ENCODE measurements at regions not wholly inside any gene's neighbourhood (a gene's known extent, or its start where the extent isn't known, plus 50 kb on each side); places are given as distances from the start of the nearest gene placed in this dataset.

DNA sequence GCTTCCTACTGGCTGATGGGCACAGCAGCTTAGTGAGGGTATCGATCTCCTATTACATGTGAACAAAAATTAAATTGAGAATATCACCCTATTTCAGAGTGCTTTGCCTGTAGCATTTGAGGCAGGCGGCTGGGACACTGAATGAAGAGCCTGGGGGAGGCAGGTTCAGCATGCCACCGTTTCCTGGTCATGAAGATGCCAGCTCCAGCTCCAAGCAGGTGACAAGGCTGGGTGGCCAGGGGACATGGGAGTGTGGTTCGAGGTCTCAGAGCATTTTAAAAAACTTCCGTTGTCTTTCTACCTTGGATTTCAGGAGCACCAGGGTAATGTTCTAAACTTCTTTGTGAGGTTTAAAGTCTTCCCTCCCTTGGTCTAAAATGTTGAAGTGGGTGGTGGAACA, 158.2 kb downstream of the RPLP1 start:
- Histone ChIP-seq H3K23ac (ENCODE audit: low read depth, low read length) (no peak overlapping the region), H3K56ac (ENCODE audit: extremely low read depth, insufficient read depth, low read length) (no peak overlapping the region), H2BK15ac (ENCODE audit: low read depth, low read length) (no peak overlapping the region), H3K9me3 (ENCODE audit: control insufficient read depth, insufficient read depth, low read length) (no peaks in the 10 kb centered on the region), H3K79me1 (ENCODE audit: low read depth in 1 of 2, low read length in 2 of 2) (no peaks in the 10 kb centered on the region), H4K91ac (ENCODE audit: insufficient read depth, low read depth, low read length) (no peak overlapping the region), H3K18ac (ENCODE audit: low read depth, low read length) (no peak overlapping the region), H4K8ac (ENCODE audit: low read depth in 2 of 2, low read length in 2 of 2) (no peak overlapping the region), H4K5ac (ENCODE audit: low read depth, low read length) (no peak overlapping the region), H2BK120ac (ENCODE audit: low read depth, low read length) (no peak overlapping the region), H3K36me3 (ENCODE audit: control insufficient read depth, insufficient read depth, low read length) (no peaks in the 10 kb centered on the region), H3K9ac (ENCODE audit: low read depth, low read length) (no peak overlapping the region), H2AFZ (replicated peaks; ENCODE audit: low read length, poor library complexity) (no peak overlapping the region), H3K4ac (ENCODE audit: low read depth, low read length) (no peak overlapping the region), H3K27ac (ENCODE audit: insufficient read depth, low read length) (no peak overlapping the region), H3K4me2 (ENCODE audit: low read depth, low read length) (no peak overlapping the region), H3K4me1 (ENCODE audit: control insufficient read depth, insufficient read depth, low read length) (no peaks in the 10 kb centered on the region), H3K4me3 (ENCODE audit: insufficient read depth, low read depth, low read length) (no peak overlapping the region), H2AK5ac (ENCODE audit: low read depth, low read length) (no peak overlapping the region), H4K20me1 (ENCODE audit: insufficient read depth, low read length) (no peaks in the 10 kb centered on the region), H3K9me1 (ENCODE audit: insufficient read depth, low read length) (no peaks in the 10 kb centered on the region), H2BK5ac (ENCODE audit: low read depth, low read length, poor library complexity, severe bottlenecking) (no peak overlapping the region), H3K27me3 (ENCODE audit: control insufficient read depth, insufficient read depth, low read length) (peaks cover 29% of the 10 kb centered on the region), H3K14ac (replicated peaks; ENCODE audit: low read depth, low read length) (no peak overlapping the region), H2BK20ac (ENCODE audit: low read depth, low read length) (no peak overlapping the region), H2AK9ac (replicated peaks; ENCODE audit: low read depth, low read length, poor library complexity) (no peak overlapping the region)
- in situ Hi-C loops (cut with MboI; ENCODE audit: low sequenced_read_pairs) (no loop called here), intact Hi-C loops (cut with micrococcal nuclease) (no loop called here), dilution Hi-C loops (cut with HindIII; ENCODE audit: low sequenced_read_pairs, unreplicated experiment) (no loop called here)
- ChIA-PET POLR2A (ENCODE audit: unreplicated experiment) (no interaction called here), CTCF (no interaction called here)
- TF ChIP-seq FOS (IDR thresholded peaks at IDR 0.05; ENCODE audit: low read depth, low read length): no peak
- TF ChIP-seq, protein P1, sequence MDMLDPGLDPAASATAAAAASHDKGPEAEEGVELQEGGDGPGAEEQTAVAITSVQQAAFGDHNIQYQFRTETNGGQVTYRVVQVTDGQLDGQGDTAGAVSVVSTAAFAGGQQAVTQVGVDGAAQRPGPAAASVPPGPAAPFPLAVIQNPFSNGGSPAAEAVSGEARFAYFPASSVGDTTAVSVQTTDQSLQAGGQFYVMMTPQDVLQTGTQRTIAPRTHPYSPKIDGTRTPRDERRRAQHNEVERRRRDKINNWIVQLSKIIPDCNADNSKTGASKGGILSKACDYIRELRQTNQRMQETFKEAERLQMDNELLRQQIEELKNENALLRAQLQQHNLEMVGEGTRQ (IDR thresholded peaks at IDR 0.05; ENCODE audit: low read depth, low read length): no peak
- no peak for TF ChIP-seq BHLHE40 (IDR thresholded peaks at IDR 0.05; ENCODE audit: low read depth, low read length)
- no peak for TF ChIP-seq CHD1 (IDR thresholded peaks at IDR 0.05; ENCODE audit: low read depth, low read length)
- no peak for TF ChIP-seq SMC3 (IDR thresholded peaks at IDR 0.05; ENCODE audit: low read depth, low read length)
- no peak for TF ChIP-seq POLR2A (IDR thresholded peaks at IDR 0.05; ENCODE audit: low read depth, low read length)
- TF ChIP-seq RFX5 (IDR thresholded peaks at IDR 0.05; ENCODE audit: low read depth, low read length): no peak
- no peak for TF ChIP-seq MAFK (IDR thresholded peaks at IDR 0.05; ENCODE audit: low read depth, low read length)
- no peak for TF ChIP-seq RAD21 (IDR thresholded peaks at IDR 0.05; ENCODE audit: low read length)
- TF ChIP-seq NFE2L2 (IDR thresholded peaks at IDR 0.05; ENCODE audit: low read depth, low read length): no peak
- TF ChIP-seq MXI1 (IDR thresholded peaks at IDR 0.05; ENCODE audit: borderline replicate concordance, low read depth, low read length): no peak
- BruUV-seq (replicated peaks): no TSS peak
- 0% methylated on average over 1 of the region's 5 CpGs; no CpG with 5 or more reads in 1 of the 2 experiments for WGBS, 2 experiments (ENCODE audit: extremely low coverage in 2 of 2, insufficient read length in 1 of 2)
- no peak for DNase-seq
- no peak for ATAC-seq (ENCODE audit: low read depth)
